VCaP (cell line): ENCODE measurements at regions not wholly inside any gene's neighbourhood (a gene's known extent, or its start where the extent isn't known, plus 50 kb on each side); places are given as distances from the start of the nearest gene placed in this dataset.

Source experiments
- H3K27ac ChIP-seq: fragments of 450-650 bp; 2 replicates; pipeline ENCODE4 v1.5.1; 2017
- CTCF ChIP-seq: fragments of 450-650 bp; conservative IDR thresholded peaks from 2 replicates; pipeline ENCODE4 v1.5.1; 2017; ENCODE audit warnings: mild to moderate bottlenecking, moderate library complexity

GRCh38 chr5:135246923-135247795 is 151.9 kb downstream of the MACROH2A1 start:
- H3K27ac ChIP-seq, result no peak overlapping the region

GRCh38 chr5:135246605-135246922 is 152.5 kb downstream of the MACROH2A1 start:
- TF ChIP-seq CTCF, result no peak
- H3K27ac ChIP-seq, result no peak overlapping the region

More at GRCh38 chr5:135246923-135247795, 151.9 kb downstream of the MACROH2A1 start:
- TF ChIP-seq CTCF, result no peak

GRCh38 chr5:135245521-135246499 is 153.2 kb downstream of the MACROH2A1 start:
- H3K27ac ChIP-seq, result no peak overlapping the region
- no peak for TF ChIP-seq CTCF

- no peak for TF ChIP-seq CTCF
- no peak overlapping the region for H3K27ac ChIP-seq
Measured at GRCh38 chr5:135244620-135245021, 154.4 kb downstream of the MACROH2A1 start.

GRCh38 chr5:135243556-135244285 is 155.3 kb downstream of the MACROH2A1 start:
- TF ChIP-seq CTCF, result no peak
- no peak overlapping the region for H3K27ac ChIP-seq

- no peak for TF ChIP-seq CTCF
- H3K27ac ChIP-seq, result no peak overlapping the region
Measured at GRCh38 chr5:135242866-135243555, 156.0 kb downstream of the MACROH2A1 start.
